Neural progenitor cell (in vitro differentiated cells): ENCODE measurements at regions not wholly inside any gene's neighbourhood (a gene's known extent, or its start where the extent isn't known, plus 50 kb on each side); places are given as distances from the start of the nearest gene placed in this dataset.

ENCODE experiments used
- DNase-seq: peaks from one replicate; pipeline ENCODE4 v3.0.0-alpha.2; 2016; ENCODE audit warnings: low spot score
- H2AFZ ChIP-seq: fragments of 200-600 bp; sonication (generic); replicated peaks from 2 replicates; pipeline ENCODE4 v1.6.1; 2016; ENCODE audit warnings: antibody characterized with exemption
- H3F3A ChIP-seq: fragments of 200-600 bp; sonication (generic); 2 replicates; pipeline ENCODE4 v1.6.1; 2016; ENCODE audit warnings: antibody characterized with exemption, low read depth
- H3K27ac ChIP-seq: fragments of 200-600 bp; sonication (generic); 2 replicates; pipeline ENCODE4 v1.5.1; 2016; ENCODE audit warnings: mild to moderate bottlenecking
- H3K27me3 ChIP-seq: fragments of 200-600 bp; sonication (generic); 2 replicates; pipeline ENCODE4 v1.6.1; 2016; ENCODE audit warnings: mild to moderate bottlenecking, moderate library complexity
- H3K36me3 ChIP-seq: fragments of 200-600 bp; sonication (generic); 2 replicates; pipeline ENCODE4 v1.5.1; 2016
- H3K4me1 ChIP-seq: fragments of 200-600 bp; sonication (generic); 2 replicates; pipeline ENCODE4 v1.6.1; 2016; ENCODE audit warnings: mixed run types
- H3K4me2 ChIP-seq: fragments of 200-600 bp; sonication (generic); 2 replicates; pipeline ENCODE4 v1.6.1; 2016
- H3K4me3 ChIP-seq: fragments of 200-600 bp; sonication (generic); 2 replicates; pipeline ENCODE4 v1.5.1; 2016
- H3K79me2 ChIP-seq: fragments of 200-600 bp; sonication (generic); 2 replicates; pipeline ENCODE4 v1.6.1; 2016; ENCODE audit warnings: low read depth
- H3K9ac ChIP-seq: fragments of 200-600 bp; sonication (generic); 2 replicates; pipeline ENCODE4 v1.6.1; 2016
- H3K9me3 ChIP-seq: fragments of 200-600 bp; sonication (generic); 2 replicates; pipeline ENCODE4 v1.5.1; 2016; ENCODE audit warnings: low read depth
- H4K20me1 ChIP-seq: fragments of 200-600 bp; sonication (generic); 2 replicates; pipeline ENCODE4 v1.6.1; 2016; ENCODE audit warnings: low read depth
- H3K27ac Mint-ChIP-seq: 3 replicates; pipeline ENCODE4 v1.8.0; 2021; ENCODE audit warnings: mixed read lengths
- H3K27me3 Mint-ChIP-seq: 2 replicates; pipeline ENCODE4 v1.8.0; 2022; ENCODE audit warnings: low read depth, mild to moderate bottlenecking, inconsistent platforms, moderate library complexity, mixed read lengths; ENCODE audit not compliant: insufficient read depth
- H3K36me3 Mint-ChIP-seq: 3 replicates; pipeline ENCODE4 v1.8.0; 2021; ENCODE audit warnings: mixed read lengths
- H3K4me1 Mint-ChIP-seq: 3 replicates; pipeline ENCODE4 v1.8.0; 2021; ENCODE audit warnings: mixed read lengths
- H3K4me3 Mint-ChIP-seq: 3 replicates; pipeline ENCODE4 v1.8.0; 2021; ENCODE audit warnings: mild to moderate bottlenecking, moderate library complexity, mixed read lengths
- H3K9me3 Mint-ChIP-seq: 3 replicates; pipeline ENCODE4 v1.8.0; 2020; ENCODE audit warnings: mixed read lengths
- CTCF ChIP-seq: fragments of 200-600 bp; sonication (generic); IDR thresholded peaks from 2 replicates; pipeline ENCODE4 v1.5.1; 2017; ENCODE audit warnings: antibody characterized with exemption, mild to moderate bottlenecking
- EZH2 ChIP-seq: fragments of 200-600 bp; sonication (generic); IDR thresholded peaks from 2 replicates; pipeline ENCODE4 v1.6.1; 2017; ENCODE audit warnings: antibody characterized with exemption, mild to moderate bottlenecking, moderate library complexity
- EZH2phosphoT487 ChIP-seq: fragments of 200-600 bp; sonication (generic); IDR thresholded peaks from 2 replicates; pipeline ENCODE4 v1.6.1; 2017; ENCODE audit warnings: antibody characterized with exemption

DNA sequence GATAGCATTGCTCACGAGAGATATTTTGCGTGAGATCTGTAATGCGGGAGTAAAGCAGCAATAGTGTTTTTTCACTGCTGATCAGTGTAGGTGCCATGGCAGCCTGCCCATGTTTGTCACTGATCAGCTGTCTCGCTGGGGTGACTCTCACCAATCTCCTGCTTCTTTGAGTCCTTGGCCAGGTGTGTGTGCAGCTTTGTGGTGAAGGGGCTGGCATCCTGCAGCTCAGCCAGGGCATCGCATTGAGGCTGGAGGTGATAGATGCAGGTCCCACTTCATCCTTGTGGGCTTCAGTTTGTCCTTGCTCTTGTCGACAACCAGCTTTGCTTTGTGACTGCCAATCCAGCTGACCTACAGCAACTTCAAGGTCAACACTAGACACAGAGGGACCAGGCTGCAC is 258.3 kb upstream of the CXCR4 start:
- no peak overlapping the region for H3K27ac Mint-ChIP-seq
- no peak for DNase-seq
- no peak for TF ChIP-seq EZH2phosphoT487
- no peak for TF ChIP-seq CTCF
- TF ChIP-seq EZH2 = no peak
- H3K27me3 Mint-ChIP-seq = peaks cover 2% of the 10 kb centered on the region
- no peaks in the 10 kb centered on the region for H3K79me2 ChIP-seq
- no peaks in the 10 kb centered on the region for H3F3A ChIP-seq
- H3K4me1 ChIP-seq = no peaks in the 10 kb centered on the region
- no peaks in the 10 kb centered on the region for H4K20me1 ChIP-seq
- no peaks in the 10 kb centered on the region for H3K36me3 ChIP-seq
- H3K9me3 Mint-ChIP-seq = no peaks in the 10 kb centered on the region
- H3K9ac ChIP-seq = no peak overlapping the region
- H3K36me3 Mint-ChIP-seq = no peaks in the 10 kb centered on the region
- H3K4me1 Mint-ChIP-seq = peaks cover 29% of the 10 kb centered on the region
- H3K27me3 ChIP-seq = no peaks in the 10 kb centered on the region
- no peak overlapping the region for H3K4me2 ChIP-seq
- H3K27ac ChIP-seq = no peak overlapping the region
- H3K4me3 Mint-ChIP-seq = no peak overlapping the region
- no peak overlapping the region for H2AFZ ChIP-seq
- no peaks in the 10 kb centered on the region for H3K9me3 ChIP-seq
- no peak overlapping the region for H3K4me3 ChIP-seq

DNA sequence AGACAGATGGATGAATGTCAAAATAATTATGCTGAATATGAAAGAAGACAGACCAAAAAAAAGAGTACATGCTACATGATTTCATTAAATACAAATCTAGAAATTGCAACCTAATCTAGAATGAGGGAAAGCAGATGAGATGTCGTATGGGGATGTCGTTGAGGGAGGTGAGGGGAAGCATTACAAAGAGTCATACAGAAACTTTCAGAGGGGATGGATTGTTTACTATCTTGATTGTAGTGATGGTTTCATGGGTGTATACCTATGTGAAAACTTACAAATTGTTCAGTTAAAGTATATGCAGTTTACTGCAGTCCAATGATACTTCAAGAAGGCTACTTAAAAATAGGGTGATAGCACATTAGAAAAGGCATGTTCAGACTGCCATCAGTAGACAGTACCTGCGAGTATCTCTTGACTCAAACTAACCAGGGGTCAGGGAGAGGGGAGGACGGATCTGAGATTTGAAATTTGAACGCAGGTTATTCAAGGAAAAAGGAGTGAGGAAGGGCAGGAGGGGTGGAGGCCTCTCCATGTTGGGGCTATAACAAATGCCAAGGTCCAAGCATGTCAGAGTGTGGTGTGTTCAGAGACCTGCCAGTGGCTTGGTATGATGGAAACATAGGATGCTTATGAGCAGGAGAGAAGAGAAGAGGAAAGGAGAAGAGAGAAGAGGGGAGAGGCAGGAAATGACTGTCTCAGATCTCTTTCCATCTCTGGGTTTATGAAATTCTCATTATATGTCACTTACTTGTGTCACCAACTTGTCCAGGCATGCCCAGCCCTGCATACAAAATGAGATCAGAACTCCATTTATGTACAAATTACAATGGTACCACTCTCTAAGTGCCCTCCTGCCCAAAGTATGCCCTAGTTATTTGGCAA is 257.3 kb upstream of the CXCR4 start:
- Histone ChIP-seq H3K4me3 (no peak overlapping the region), H3K4me1 (no peaks in the 10 kb centered on the region), H4K20me1 (no peaks in the 10 kb centered on the region), H3F3A (no peaks in the 10 kb centered on the region), H3K36me3 (no peaks in the 10 kb centered on the region), H3K27ac (no peak overlapping the region), H3K27me3 (no peaks in the 10 kb centered on the region), H2AFZ (no peak overlapping the region), H3K79me2 (no peaks in the 10 kb centered on the region), H3K9ac (no peak overlapping the region), H3K9me3 (no peaks in the 10 kb centered on the region), H3K4me2 (no peak overlapping the region)
- Mint-ChIP-seq H3K9me3 (no peaks in the 10 kb centered on the region), H3K36me3 (no peaks in the 10 kb centered on the region), H3K4me3 (no peak overlapping the region), H3K27ac (no peak overlapping the region), H3K27me3 (no peaks in the 10 kb centered on the region), H3K4me1 (peaks cover 29% of the 10 kb centered on the region)
- DNase-seq = no peak
- TF ChIP-seq EZH2 (no peak), CTCF (no peak), EZH2phosphoT487 (no peak)

GRCh38 chr2:136373841-136374240 is 255.9 kb upstream of the CXCR4 start:
- Histone ChIP-seq H3F3A (no peaks in the 10 kb centered on the region), H4K20me1 (no peaks in the 10 kb centered on the region), H3K27me3 (no peaks in the 10 kb centered on the region), H3K79me2 (no peaks in the 10 kb centered on the region), H3K4me1 (no peaks in the 10 kb centered on the region), H3K4me2 (no peak overlapping the region), H3K9ac (no peak overlapping the region), H3K4me3 (no peak overlapping the region), H3K9me3 (no peaks in the 10 kb centered on the region), H3K36me3 (no peaks in the 10 kb centered on the region), H3K27ac (no peak overlapping the region), H2AFZ (no peak overlapping the region)
- no peak overlapping the region for H3K27ac Mint-ChIP-seq
- no peak overlapping the region for H3K4me3 Mint-ChIP-seq
- TF ChIP-seq EZH2 (no peak), CTCF (no peak), EZH2phosphoT487 (no peak)
- no peak for DNase-seq
- H3K36me3 Mint-ChIP-seq = no peaks in the 10 kb centered on the region
- H3K27me3 Mint-ChIP-seq = no peaks in the 10 kb centered on the region
- peaks cover 22% of the 10 kb centered on the region for H3K4me1 Mint-ChIP-seq
- H3K9me3 Mint-ChIP-seq = no peaks in the 10 kb centered on the region
